ENCODE measurements at regions not wholly inside any gene's neighbourhood (a gene's known extent, or its start where the extent isn't known, plus 50 kb on each side); places are given as distances from the start of the nearest gene placed in this dataset.
"Not testable (repeated sequence)": the region's sequence is repeated elsewhere in the genome, so short reads cannot be mapped to it uniquely, and the experiment has no call there.

DNA sequence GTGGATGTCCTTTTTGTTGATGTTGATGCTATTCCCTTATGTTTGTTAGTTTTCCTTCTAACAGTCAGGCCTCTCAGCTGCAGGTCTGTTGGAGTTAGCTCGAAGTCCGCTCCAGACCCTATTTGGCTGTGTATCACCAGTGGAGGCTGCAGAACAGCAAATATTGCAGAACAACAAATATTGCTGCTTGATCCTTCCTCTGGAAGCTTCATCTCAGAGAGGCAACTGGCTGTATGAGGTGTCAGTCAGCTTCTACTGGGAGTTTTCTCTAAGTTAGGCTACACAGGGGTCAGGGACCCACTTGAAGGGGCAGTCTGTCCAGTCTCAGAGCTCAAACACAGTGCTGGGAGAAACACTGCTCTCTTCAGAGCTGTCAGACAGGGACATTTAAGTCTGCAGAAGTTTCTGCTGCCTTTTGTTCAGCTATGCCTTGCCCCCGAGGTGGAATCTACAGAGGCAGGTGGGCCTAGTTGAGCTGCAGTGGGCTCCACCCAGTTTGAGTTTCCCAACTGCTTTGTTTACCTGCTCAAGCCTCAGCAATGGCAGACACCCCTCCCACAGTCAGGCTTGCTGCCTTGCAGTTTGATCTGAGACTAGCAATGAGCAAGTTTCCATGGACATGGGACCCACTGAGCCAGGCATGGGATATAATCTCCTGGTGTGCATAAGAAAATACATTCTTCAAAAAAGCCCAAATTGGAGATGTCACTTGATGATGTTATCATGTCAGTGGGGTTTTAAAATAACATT lies 99.5 kb downstream of the KDM5D start:
- DNase-seq (ENCODE audit: low read depth in 2 of 2) = no peak

DNA sequence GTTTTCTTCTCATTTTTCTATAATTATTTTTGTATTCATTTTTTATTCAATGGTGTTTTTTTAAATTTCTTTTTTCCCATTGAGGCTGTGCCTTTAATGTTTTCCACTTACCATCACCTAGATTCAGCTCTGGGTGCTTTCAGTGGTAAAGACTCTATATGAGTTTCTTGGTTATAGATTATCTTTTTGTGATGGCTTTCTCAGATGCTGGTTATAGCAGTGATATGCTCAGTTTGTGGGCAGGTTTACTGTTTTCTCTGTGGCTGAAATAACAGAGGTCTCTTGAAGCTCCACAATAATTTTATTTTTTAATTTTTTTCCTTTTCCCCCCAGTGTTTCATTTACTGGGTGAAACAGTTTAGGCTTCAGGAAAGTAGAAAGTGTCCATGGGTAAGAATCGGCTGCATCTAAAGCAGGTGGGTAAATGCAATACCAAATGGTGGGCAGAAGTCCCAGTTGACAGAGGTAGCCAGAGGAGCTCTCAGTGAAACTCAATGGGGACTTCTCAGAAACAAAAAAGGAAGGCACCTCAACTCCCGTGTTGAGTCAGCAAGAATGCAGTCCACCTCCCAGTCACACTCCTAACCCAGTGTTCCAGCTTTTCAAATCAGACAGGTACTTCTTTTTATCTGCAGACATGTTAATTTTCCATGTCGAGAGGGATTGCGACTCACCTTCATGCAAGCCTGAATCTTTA lies 106.7 kb downstream of the KDM5D start:
- DNase-seq (ENCODE audit: low read depth in 2 of 2) = no peak

DNA sequence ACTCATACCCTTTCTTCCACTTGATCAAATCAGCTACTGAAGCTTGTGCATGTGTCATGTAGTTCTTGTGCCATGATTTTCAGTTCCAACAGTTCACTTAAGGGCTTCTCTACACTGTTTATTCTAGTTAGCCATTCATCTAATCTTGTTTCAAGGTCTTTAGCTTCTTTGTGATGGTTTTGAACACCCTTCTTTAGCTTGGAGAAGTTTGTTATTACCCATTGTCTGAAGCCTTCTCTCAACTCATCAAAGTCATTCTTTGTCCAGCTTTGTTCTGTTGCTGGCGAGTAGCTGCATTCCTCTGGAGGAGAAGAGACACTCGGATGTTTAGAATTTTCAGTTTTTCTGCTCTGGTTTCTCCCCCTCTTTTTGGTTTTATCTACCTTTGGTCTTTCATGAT lies 115.6 kb downstream of the KDM5D start:
- no peak for DNase-seq (ENCODE audit: low read depth in 2 of 2)

DNA sequence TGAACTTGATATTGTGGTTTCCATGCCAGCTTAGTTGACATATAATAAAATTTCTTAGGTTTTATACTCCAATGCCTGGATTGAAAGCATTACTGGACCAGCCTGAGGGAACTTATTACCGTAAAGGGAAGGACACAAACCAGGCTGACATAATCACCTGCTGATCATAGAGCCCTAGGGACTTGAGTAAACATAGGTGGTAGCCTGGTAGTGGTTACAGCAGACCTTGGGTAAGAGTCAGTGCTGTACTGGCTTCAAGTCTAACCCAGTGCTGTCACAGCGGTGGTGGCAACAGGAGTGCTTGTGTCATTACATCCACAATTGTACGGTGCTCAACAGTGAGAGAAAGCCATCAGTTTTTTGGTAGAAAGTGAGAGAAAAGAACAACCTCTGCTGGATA lies 122.1 kb downstream of the KDM5D start:
- no peak for DNase-seq (ENCODE audit: low read depth in 2 of 2)

DNA sequence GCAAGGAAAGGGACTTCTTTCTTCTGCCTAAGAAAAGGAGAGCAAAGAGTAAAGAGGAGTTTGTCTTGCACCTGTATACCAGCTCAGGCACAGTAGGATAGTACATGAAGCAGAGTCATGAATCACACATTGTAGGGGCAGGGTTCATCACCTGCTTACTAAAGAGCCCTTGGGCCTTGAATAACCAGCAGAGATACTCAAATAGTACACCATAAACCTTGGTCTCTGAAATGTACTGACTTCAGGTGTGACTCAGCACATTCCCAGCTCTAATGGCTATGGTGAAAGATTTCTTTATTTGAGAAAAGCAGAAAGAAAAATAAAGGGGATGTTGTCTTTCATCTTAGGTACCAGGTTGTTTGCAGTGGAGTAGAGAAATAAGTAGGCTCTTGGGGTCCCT lies 122.8 kb downstream of the KDM5D start:
- DNase-seq (ENCODE audit: low read depth in 2 of 2) = no peak

DNA sequence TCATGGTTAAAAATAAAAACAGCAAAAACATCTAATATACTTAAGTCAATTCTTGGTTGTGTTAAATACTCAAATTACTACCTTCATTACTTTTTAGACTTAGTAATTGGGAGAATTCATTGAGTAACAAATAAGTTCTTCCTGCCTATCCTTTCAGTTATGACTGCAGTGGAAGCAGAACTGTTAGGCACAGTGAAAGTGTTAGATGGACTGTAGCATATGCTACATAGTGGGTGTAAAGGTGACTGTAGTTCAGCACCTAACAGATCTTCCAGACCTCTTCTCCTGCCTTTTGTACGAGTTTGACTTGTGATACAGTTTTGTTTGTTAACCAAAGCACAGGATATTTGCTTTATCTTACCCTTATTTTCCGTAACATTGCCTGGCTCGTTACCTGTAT lies 143.4 kb downstream of the KDM5D start:
- no peak for DNase-seq (ENCODE audit: low read depth in 2 of 2)

DNA sequence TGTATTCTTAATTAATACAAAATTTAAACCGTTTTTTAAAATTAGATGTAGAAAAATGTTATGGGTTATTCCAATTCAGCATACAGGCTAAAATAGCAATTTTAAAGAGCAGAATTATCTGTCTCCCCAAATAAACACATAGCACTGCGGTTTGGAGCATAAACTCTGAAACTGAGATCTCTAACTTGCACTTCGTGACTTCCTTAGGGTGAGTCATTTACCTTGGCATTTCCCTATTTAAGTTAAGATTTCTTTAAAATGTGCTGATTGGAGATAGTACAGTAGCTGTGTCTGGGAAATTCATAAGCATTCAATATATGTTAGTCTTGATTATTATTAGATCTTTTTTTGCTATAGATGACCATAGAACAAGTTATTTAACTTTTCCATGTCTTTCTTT lies 143.8 kb downstream of the KDM5D start:
- DNase-seq (ENCODE audit: low read depth in 2 of 2) = no peak

DNA sequence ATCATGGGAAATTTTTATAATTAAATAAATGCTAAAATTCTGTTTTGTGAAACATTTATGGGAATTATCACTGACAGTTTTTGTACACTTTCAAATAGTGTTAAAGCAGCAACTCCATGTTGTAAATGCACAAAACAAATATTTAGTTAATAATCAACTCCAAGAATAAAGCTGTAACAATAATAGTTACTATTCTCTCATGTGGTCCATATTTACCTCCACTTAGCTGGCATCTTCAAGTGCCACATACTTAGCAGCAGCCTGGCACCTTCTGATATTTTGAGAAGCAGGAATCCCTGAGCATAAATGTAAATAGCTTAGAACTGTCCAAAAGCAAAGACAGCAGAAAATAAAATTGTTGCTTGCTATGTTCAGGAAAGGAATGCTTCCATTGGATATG lies 154.3 kb downstream of the KDM5D start:
- DNase-seq (ENCODE audit: low read depth in 2 of 2) = no peak

DNA sequence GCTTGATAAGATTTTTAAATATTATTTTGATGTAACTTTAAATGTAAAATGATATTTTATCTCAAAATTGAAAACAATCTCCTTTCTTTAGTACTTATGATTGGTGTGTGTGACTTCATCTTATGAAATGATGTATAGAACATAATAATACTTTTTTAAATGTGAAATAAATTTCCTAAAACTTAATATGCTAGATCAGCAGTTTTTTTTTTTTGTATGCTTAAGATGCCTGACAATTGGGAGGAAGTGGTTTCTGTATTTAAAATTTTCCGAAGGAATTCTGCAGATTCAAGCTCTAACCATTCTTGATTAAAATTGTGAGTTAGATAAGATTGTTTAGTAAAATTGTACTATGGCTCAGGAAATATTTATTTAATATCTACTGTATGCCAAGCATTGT lies 154.9 kb downstream of the KDM5D start:
- DNase-seq (ENCODE audit: low read depth in 2 of 2) = no peak

DNA sequence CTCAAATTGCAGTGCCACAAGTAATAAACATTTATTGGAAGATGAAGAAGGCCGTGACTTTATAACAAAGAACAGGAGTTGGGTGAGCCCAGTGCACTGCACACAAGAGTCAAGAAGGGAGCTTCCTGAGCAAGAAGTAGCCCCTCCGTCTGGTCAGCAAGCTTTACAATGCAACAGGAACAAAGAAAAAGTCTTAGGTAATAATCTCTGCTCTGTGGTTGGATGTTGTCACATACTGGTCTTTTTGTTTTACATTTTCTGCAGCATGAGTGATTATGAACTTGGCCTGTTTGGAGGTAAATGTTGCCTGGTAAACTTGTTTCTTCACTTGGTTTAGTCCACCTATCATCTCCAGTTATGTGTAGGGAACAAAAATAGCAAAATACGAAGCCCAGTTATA lies 157.2 kb downstream of the KDM5D start:
- DNase-seq (ENCODE audit: low read depth in 2 of 2) = no peak

DNA sequence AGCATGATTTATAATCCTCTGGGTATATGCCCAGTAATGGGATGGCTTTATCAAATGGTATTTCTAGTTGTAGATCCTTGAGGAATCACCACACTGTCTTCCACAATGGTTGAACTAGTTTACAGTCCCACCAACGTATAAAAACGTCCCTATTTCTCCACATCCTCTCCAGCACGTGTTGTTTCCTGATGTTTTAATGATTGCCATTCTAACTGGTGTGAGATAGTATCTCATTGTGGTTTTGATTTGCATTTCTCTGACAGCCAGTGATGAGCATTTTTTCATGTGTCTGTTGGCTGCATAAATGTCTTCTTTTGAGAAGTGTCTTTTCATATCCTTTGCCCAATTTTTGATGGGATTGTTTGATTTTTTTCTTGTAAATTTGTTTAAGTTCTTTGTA lies 163.5 kb downstream of the KDM5D start:
- DNase-seq (ENCODE audit: low read depth in 2 of 2) = not testable (repeated sequence)

DNA sequence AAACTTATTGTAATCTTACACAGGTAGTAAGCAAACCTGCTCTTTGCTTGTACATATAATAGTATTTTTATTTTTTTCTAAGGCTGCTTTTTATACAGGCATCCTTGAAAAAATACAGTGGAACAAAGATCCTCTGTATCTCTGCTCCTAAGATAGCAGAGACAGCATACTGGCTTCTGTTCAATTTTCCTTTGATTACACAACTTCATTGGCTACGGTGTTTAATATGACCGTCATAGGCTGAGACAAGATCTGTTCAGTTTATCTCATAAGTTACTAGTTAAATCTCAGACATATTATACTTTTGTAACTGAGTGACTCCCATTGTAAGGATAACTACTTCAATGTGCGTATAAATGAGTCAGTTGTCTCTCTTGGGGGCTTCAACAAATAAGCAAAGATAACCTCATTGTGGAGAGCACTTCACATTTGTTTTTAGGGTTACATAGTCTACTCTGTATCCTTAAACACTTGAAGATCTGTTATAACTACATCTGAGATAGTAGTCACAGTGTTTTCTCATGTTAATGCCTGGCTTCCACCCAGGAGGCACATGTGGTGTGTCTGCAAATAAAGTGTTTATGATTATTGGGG lies 166.1 kb downstream of the KDM5D start:
- no peak for DNase-seq (ENCODE audit: low read depth in 2 of 2)

DNA sequence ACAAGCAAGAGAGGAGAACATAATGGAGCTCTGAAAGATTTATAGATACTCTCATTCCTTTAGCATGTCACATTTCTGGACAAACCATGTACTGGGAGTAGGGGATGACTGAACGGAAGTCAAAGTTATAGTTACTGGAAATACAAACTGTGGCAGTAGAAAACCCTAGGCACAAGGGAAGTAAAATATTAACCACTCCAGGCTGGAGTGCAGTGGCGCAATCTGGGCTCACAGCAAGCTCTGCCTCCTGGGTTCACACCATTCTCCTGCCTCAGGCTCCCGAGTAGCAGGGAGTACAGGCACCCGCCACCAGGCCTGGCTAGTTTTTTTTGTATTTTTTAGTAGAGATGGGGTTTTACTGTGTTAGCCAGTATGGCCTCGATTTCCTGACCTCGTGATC lies 167.3 kb downstream of the KDM5D start:
- no peak for DNase-seq (ENCODE audit: low read depth in 2 of 2)

DNA sequence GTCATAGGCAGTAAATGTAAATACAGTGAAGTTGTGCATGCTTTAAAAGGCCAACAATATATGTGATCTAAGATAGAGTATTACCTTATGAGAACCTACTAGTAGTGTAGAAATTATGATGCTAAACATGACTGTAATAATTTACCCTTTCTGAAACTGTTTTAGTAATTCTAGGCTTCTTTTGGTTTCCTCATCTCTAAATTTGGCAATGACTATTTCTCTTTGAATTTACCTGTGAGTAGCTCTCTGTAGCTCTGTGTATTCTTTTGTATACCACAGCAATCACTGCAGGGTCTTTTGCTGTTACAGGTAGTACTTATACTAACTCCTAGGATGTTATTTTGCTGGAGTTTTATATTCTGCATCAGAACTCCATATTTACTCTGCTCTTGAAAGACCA lies 169.6 kb downstream of the KDM5D start:
- no peak for DNase-seq (ENCODE audit: low read depth in 2 of 2)

DNA sequence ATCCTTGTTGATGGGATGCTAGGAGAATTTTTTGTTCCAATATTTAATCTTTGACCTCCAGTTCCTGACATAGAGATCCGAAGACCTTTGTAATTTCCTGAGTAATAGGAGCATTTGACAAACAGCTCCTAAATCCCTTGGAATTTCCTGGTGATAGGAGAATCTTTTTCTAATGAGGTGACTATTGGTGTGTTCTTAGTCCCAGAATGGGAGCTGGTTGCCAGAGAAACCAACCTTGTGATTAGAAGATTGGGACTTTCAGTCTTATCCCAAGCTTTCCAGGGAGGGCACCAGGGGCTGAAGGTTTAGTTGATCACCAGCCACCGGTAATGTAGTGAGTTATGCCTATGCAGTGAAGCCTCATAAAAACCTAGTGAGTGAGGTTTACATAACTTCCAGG lies 170.9 kb downstream of the KDM5D start:
- DNase-seq (ENCODE audit: low read depth in 2 of 2) = no peak

DNA sequence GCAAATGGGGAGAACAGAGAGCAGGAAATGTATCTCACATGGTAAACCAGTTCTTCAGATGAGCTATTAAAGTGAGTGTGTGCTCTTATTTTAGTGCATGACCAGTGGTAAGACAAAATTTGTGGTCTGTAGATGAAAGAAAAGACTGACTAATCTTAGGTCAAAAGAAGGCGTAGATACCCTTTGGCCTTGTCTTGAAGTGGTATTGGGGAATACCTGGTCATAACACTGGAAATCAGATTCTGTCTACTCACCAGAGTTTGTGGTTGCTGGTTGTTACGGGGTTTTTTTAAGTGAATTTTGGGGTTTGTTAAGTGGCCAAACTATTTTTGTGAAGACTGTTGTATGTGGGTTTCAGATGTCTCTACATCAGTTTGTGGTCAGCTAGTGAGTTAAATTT lies 173.5 kb downstream of the KDM5D start:
- DNase-seq (ENCODE audit: low read depth in 2 of 2) = no peak

DNA sequence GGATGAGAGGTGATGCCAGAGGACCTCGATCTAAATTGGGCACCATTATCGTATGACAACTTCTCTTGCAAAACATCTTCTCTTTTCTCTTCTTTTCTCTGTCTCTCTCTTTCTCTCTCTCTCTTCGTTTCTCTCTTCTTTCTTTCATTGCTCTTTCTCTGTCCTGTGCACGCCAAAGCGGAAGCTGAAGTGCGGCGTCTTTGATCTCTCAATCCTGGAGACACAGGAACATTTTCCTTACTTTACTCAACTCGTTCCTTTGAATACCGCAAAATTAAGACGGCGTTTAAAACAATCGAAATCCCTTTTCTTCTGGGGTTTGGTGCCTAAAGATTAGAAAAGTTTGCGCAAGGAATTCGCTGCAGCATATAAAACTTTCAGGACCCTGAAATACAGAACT lies 176.6 kb downstream of the KDM5D start:
- DNase-seq (ENCODE audit: low read depth in 2 of 2) = no peak

DNA sequence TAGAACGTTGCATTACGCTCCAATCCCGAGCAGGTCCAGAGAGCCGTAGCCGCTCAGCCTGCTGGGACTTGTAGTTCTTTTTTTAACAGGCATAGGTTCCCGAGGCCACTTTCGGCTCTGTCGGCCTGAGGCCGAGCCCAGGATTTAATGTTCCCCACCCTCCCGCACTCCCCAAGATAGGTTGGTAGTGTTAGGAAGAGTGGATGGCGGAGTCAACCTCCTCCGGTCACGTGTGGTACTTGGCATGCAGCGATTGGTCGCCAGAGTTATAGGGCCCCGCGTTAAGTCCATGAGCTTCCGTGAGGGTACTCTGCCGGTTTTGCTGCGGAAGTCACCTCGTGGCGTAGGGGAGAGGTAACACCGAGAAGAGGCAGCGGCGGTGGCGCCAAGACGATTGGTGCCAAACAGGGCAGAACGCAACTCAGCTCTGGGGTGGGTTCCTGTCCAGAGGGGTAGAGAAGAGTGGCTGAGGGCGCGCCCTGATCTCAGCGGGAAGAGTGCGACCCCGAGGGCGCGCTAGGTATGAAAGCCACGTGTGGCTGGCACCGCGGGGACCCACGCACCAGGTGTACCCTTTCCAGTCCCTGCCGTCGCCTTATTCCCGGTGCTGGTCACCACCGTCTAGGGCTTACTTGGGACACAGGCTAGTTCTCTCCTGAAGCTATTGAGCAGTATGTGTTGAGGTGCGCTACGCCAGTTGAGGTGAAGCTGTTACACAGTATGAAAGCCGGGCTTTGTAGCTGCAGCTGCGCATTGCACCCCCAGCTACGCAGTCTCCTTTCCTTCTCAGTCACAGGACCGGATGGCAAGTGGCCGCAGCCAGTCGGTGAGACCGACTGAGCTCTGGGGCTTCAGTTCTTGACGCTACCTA lies 177.2 kb downstream of the KDM5D start:
- peak in 1 of 2 donors; percentile 76 for DNase-seq (ENCODE audit: low read depth in 2 of 2)

DNA sequence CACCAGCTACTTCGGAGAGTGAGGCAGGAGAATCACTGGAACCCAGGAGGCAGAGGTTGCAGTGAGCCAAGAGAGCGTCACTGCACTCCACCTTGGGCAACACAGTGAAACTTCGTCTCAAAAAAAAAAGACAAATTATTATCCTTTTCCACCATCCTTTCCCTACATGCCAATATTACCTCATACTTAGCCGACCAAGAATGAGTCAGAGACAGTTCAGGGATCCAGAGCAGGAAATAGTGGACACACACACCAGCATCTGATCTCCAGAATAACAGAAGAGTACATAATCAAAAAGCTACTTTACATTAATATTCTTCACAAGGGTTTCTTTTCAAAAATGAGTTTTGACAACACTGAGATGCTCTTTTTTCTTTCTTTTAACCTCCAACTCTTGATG lies 185.4 kb downstream of the KDM5D start:
- DNase-seq (ENCODE audit: low read depth in 2 of 2) = no peak

DNA sequence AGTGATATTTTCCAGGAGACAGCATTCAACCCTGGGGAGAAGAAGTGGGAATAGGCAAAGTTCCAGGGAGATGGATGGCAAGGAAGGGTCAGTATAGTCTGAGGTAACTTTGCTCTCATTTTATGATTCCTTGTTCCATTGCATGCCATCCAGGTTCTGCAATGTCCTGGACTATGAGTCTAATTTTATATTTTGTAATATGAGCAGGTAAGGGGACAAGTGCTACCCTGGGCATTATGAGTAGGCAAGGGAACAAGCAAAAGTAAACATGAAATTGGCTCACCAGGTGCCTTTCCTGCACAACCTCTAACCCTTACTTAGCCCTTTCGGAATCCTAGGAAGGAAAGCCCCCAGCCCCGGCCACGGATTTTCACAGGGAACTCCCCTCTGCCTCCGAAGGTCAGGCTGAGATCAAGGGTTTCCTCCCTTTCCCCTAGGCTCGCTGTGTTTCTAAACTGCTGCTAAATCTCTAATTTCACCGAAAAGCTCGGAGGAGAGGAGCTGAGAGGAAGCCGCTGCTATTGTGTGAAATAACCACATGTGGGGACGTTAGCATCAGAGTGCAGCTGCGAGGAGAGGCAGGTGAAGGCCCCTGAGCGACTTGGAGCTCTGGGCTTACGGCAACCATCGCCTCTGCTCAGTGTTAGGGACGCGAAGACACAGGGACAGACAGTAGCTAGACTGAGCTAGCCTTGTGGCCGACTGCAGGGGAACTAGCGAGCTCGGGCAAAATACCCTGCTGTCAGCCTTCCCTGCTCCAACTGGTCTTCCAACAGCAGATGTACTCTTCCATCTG lies 194.7 kb downstream of the KDM5D start:
- DNase-seq (ENCODE audit: low read depth in 2 of 2) = no peak

DNA sequence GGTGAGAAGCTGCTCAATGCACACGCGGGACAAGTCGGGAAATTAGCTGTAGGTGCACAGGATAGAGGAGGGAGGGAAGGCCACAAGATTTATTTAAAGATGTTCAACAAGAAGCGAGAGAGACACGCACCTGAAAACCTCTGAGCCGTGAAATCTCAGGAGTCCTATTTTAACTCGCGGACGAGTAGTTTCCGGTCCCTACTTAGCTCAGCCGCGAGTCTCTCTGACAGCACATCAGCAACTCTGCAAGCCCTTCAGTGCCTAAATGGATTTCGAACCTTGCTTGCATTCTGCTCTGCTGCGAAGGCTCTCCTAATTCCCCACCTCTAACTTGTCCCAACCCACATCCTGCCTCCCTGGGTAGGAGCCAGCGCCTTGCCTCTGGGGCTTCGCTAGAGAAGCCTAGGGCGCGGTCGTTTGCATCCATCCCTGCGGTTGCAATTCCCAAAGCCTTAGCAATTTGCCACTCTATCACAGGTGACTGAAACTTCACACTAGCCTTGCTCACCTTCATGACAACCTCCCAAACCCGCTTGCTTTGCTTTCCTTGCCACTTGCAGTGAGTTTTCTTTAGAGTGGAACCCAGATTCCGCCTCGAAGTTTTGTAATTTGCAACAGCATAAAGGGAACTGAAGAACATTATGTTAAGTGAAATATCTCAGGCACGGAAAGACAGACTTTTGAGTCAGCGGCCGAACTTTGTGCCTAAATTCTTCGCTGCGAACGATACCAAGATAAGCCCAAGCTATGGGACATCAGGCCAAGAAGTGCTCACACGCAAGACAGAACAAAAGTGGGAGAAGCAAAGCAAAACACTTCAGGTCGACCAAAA lies 202.8 kb downstream of the KDM5D start:
- no peak for DNase-seq (ENCODE audit: low read depth in 2 of 2)

Measured in stimulated activated CD4-positive, alpha-beta T cell treated with anti-CD3 and anti-CD28 coated beads, Interleukin-15, amount 100 ng/mL, for 48 hours (primary cell).